PFSK-1 (cell line): ENCODE measurements at regions not wholly inside any gene's neighbourhood (a gene's known extent, or its start where the extent isn't known, plus 50 kb on each side); places are given as distances from the start of the nearest gene placed in this dataset.

Experiments
- POLR2AphosphoS5 ChIP-seq: IDR thresholded peaks from 2 replicates; pipeline ENCODE4 v1.6.1; 2012; ENCODE audit warnings: low read depth, mild to moderate bottlenecking, control low read depth, low read length, moderate library complexity
- REST ChIP-seq, 2 experiments: IDR thresholded peaks; 2 replicates each; pipeline versions ENCODE4 v1.6.1 to v1.8.0; 2011 to 2012; ENCODE audit warnings: low read depth in 2 of 2, low read length in 2 of 2, control low read depth in 1 of 2, inconsistent platforms in 1 of 2, mild to moderate bottlenecking in 1 of 2, moderate library complexity in 1 of 2; ENCODE audit not compliant: insufficient read depth in 1 of 2
- SIN3A ChIP-seq: IDR thresholded peaks from 2 replicates; pipeline ENCODE4 v1.6.1; 2012; ENCODE audit warnings: mild to moderate bottlenecking, low read length, moderate library complexity, borderline replicate concordance; ENCODE audit not compliant: insufficient read depth
- TAF1 ChIP-seq: IDR thresholded peaks from 2 replicates; pipeline ENCODE4 v1.6.1; 2012; ENCODE audit warnings: low read length, control low read depth, borderline replicate concordance; ENCODE audit not compliant: insufficient read depth

GRCh38 chr17:14699574-14700185 lies 398.8 kb downstream of the HS3ST3B1 start:
- TF ChIP-seq TAF1 = no peak
- no peak for TF ChIP-seq POLR2AphosphoS5
- no peak for TF ChIP-seq REST (IDR thresholded peaks at IDR 0.05; ENCODE audit: insufficient read depth in 1 of 2, low read depth in 2 of 2, low read length in 2 of 2)
- TF ChIP-seq SIN3A = no peak
